Mesodermal cell (in vitro differentiated cells): ENCODE measurements at regions not wholly inside any gene's neighbourhood (a gene's known extent, or its start where the extent isn't known, plus 50 kb on each side); places are given as distances from the start of the nearest gene placed in this dataset.

Experiments
- H3K27ac ChIP-seq: 2 replicates; pipeline ENCODE4 v1.7.0; 2013; ENCODE audit warnings: mild to moderate bottlenecking, low read depth, low read length, moderate library complexity; ENCODE audit not compliant: severe bottlenecking
- H3K36me3 ChIP-seq: 2 replicates; pipeline ENCODE4 v1.7.1; 2013; ENCODE audit warnings: mild to moderate bottlenecking, low read length, moderate library complexity; ENCODE audit not compliant: control insufficient read depth, insufficient read depth
- H3K4me1 ChIP-seq: one replicate; pipeline ENCODE4 v1.7.1; 2013; ENCODE audit warnings: mild to moderate bottlenecking, low read length; ENCODE audit not compliant: insufficient read depth, control insufficient read depth, poor library complexity, severe bottlenecking
- H3K4me3 ChIP-seq: 2 replicates; pipeline ENCODE4 v1.7.0; 2013; ENCODE audit warnings: low read length, control low read depth, mild to moderate bottlenecking; ENCODE audit not compliant: insufficient read depth, poor library complexity, severe bottlenecking; ENCODE audit errors: extremely low read depth
- H3K9me3 ChIP-seq: 2 replicates; pipeline ENCODE4 v1.7.1; 2013; ENCODE audit warnings: mild to moderate bottlenecking, low read length, moderate library complexity; ENCODE audit not compliant: control insufficient read depth
- WGBS, 2 experiments: methylation state at CpG; one replicate each; pipeline ENCODE4 v1.1.5; 2013; ENCODE audit warnings: missing lambda C conversion rate in 2 of 2; ENCODE audit not compliant: insufficient coverage in 2 of 2; 5-methylcytosine and 5-hydroxymethylcytosine counted together

- no peak overlapping the region for H3K4me3 ChIP-seq
- H3K36me3 ChIP-seq = no peaks in the 10 kb centered on the region
- no peak overlapping the region for H3K27ac ChIP-seq
- no peaks in the 10 kb centered on the region for H3K9me3 ChIP-seq
- H3K4me1 ChIP-seq = no peaks in the 10 kb centered on the region
- no CpG with 5 or more reads among the region's 3 CpGs for WGBS, 2 experiments
These were observed 107.7 kb upstream of the ZNF32 start for GRCh38 chr10:43756341-43756740.

- 42 to 54% methylated on average over 4 to 5 of the region's 8 CpGs for WGBS, 2 experiments
- H3K27ac ChIP-seq = no peak overlapping the region
- no peak overlapping the region for H3K4me3 ChIP-seq
- no peaks in the 10 kb centered on the region for H3K36me3 ChIP-seq
- H3K4me1 ChIP-seq = no peaks in the 10 kb centered on the region
- no peaks in the 10 kb centered on the region for H3K9me3 ChIP-seq
These were observed 106.0 kb upstream of the ZNF32 start for GRCh38 chr10:43754569-43755260.

- H3K4me1 ChIP-seq = no peaks in the 10 kb centered on the region
- 80 to 84% methylated on average over 14 of the region's 18 CpGs for WGBS, 2 experiments
- no peaks in the 10 kb centered on the region for H3K36me3 ChIP-seq
- no peaks in the 10 kb centered on the region for H3K9me3 ChIP-seq
- H3K27ac ChIP-seq = no peak overlapping the region
- no peak overlapping the region for H3K4me3 ChIP-seq
These were observed 104.8 kb upstream of the ZNF32 start for GRCh38 chr10:43753397-43754061.

- H3K36me3 ChIP-seq = no peaks in the 10 kb centered on the region
- 100% methylated on average over 1 of the region's 1 CpG; no CpG with 5 or more reads in 1 of the 2 experiments for WGBS, 2 experiments
- no peaks in the 10 kb centered on the region for H3K9me3 ChIP-seq
- no peak overlapping the region for H3K27ac ChIP-seq
- H3K4me1 ChIP-seq = no peaks in the 10 kb centered on the region
- H3K4me3 ChIP-seq = no peak overlapping the region
These were observed 104.0 kb upstream of the ZNF32 start for GRCh38 chr10:43752682-43753081.

GRCh38 chr10:43751646-43752045, 103.0 kb upstream of the ZNF32 start:
- H3K9me3 ChIP-seq = no peaks in the 10 kb centered on the region
- no peak overlapping the region for H3K27ac ChIP-seq
- no peaks in the 10 kb centered on the region for H3K4me1 ChIP-seq
- H3K4me3 ChIP-seq = no peak overlapping the region
- no peaks in the 10 kb centered on the region for H3K36me3 ChIP-seq
- WGBS, 2 experiments = 98 to 100% methylated on average over 4 to 5 of the region's 5 CpGs

- Histone ChIP-seq H3K27ac (no peak overlapping the region), H3K4me3 (no peak overlapping the region), H3K9me3 (no peaks in the 10 kb centered on the region), H3K4me1 (no peaks in the 10 kb centered on the region), H3K36me3 (no peaks in the 10 kb centered on the region)
- WGBS, 2 experiments = 87 to 95% methylated on average over 2 to 3 of the region's 4 CpGs
These were observed 101.4 kb upstream of the ZNF32 start for GRCh38 chr10:43749940-43750552.

- Histone ChIP-seq H3K36me3 (no peaks in the 10 kb centered on the region), H3K9me3 (no peaks in the 10 kb centered on the region), H3K4me1 (no peaks in the 10 kb centered on the region), H3K27ac (no peak overlapping the region), H3K4me3 (no peak overlapping the region)
- WGBS, 2 experiments = 84 to 86% methylated on average over 13 of the region's 13 CpGs
These were observed 100.5 kb upstream of the ZNF32 start for GRCh38 chr10:43749145-43749576.

GRCh38 chr10:43748560-43748959, 99.9 kb upstream of the ZNF32 start:
- Histone ChIP-seq H3K36me3 (no peaks in the 10 kb centered on the region), H3K4me1 (no peaks in the 10 kb centered on the region), H3K27ac (no peak overlapping the region), H3K4me3 (no peak overlapping the region), H3K9me3 (no peaks in the 10 kb centered on the region)
- WGBS, 2 experiments = 83 to 96% methylated on average over 7 of the region's 7 CpGs

- Histone ChIP-seq H3K4me3 (no peak overlapping the region), H3K4me1 (no peaks in the 10 kb centered on the region), H3K27ac (no peak overlapping the region), H3K36me3 (no peaks in the 10 kb centered on the region), H3K9me3 (no peaks in the 10 kb centered on the region)
- WGBS, 2 experiments = 86 to 100% methylated on average over 1 of the region's 1 CpG
These were observed 98.2 kb upstream of the ZNF32 start for GRCh38 chr10:43746906-43747305.

GRCh38 chr10:43739161-43739560, 90.5 kb upstream of the ZNF32 start:
- Histone ChIP-seq H3K27ac (no peak overlapping the region), H3K4me1 (no peaks in the 10 kb centered on the region)

GRCh38 chr10:43737003-43737402, 88.3 kb upstream of the ZNF32 start:
- H3K27ac ChIP-seq = no peak overlapping the region
- WGBS, 2 experiments = 60 to 71% methylated on average over 1 to 2 of the region's 3 CpGs
- no peaks in the 10 kb centered on the region for H3K4me1 ChIP-seq
- no peaks in the 10 kb centered on the region for H3K36me3 ChIP-seq
- H3K9me3 ChIP-seq = no peaks in the 10 kb centered on the region
- no peak overlapping the region for H3K4me3 ChIP-seq

More at GRCh38 chr10:43739161-43739560, 90.5 kb upstream of the ZNF32 start:
- Histone ChIP-seq H3K4me3 (no peak overlapping the region), H3K9me3 (no peaks in the 10 kb centered on the region), H3K36me3 (no peaks in the 10 kb centered on the region)
- WGBS, 2 experiments = 100% methylated on average over 1 of the region's 1 CpG
